SK-N-MC (cell line): ENCODE measurements at regions not wholly inside any gene's neighbourhood (a gene's known extent, or its start where the extent isn't known, plus 50 kb on each side); places are given as distances from the start of the nearest gene placed in this dataset.
A peak's percentile ranks its signal among the peaks of the same experiment; 100 is the strongest.

Experiments used
- DNase-seq: peaks from one replicate; pipeline ENCODE4 v3.0.0-alpha.2; 2011; ENCODE audit warnings: low read depth, low spot score
- H3K27ac ChIP-seq: fragments of 200-600 bp; sonication (generic); 2 replicates; pipeline ENCODE4 v1.5.1; 2016; ENCODE audit warnings: mixed run types
- H3K36me3 ChIP-seq: fragments of 200-600 bp; sonication (generic); 2 replicates; pipeline ENCODE4 v1.6.1; 2017; ENCODE audit warnings: antibody characterized with exemption, low read length, mixed read lengths; ENCODE audit not compliant: insufficient read depth
- H3K4me3 ChIP-seq: fragments of 200-600 bp; sonication (generic); 2 replicates; pipeline ENCODE4 v1.5.1; 2016
- H3K9ac ChIP-seq: fragments of 200-600 bp; sonication (generic); 2 replicates; pipeline ENCODE4 v1.8.0; 2017; ENCODE audit warnings: mixed run types, mixed read lengths; ENCODE audit not compliant: insufficient read length
- H3K9me3 ChIP-seq: fragments of 200-600 bp; sonication (generic); 2 replicates; pipeline ENCODE4 v1.6.1; 2017; ENCODE audit warnings: low read depth, mild to moderate bottlenecking, antibody characterized with exemption, low read length, moderate library complexity, mixed read lengths
- EZH2 ChIP-seq: fragments of 200-600 bp; sonication (generic); IDR thresholded peaks from one replicate; pipeline ENCODE4 v1.6.1; 2017; ENCODE audit warnings: antibody characterized with exemption
- FOXP2 ChIP-seq: optimal IDR thresholded peaks from 2 replicates; pipeline ENCODE3; 2011; ENCODE audit warnings: mild to moderate bottlenecking, moderate library complexity; ENCODE audit not compliant: insufficient read depth; ENCODE audit errors: extremely low read length, control extremely low read depth
- POLR2AphosphoS5 ChIP-seq: IDR thresholded peaks from 2 replicates; pipeline ENCODE4 v1.6.1; 2012; ENCODE audit warnings: mild to moderate bottlenecking, low read depth, low read length, borderline replicate concordance

DNA sequence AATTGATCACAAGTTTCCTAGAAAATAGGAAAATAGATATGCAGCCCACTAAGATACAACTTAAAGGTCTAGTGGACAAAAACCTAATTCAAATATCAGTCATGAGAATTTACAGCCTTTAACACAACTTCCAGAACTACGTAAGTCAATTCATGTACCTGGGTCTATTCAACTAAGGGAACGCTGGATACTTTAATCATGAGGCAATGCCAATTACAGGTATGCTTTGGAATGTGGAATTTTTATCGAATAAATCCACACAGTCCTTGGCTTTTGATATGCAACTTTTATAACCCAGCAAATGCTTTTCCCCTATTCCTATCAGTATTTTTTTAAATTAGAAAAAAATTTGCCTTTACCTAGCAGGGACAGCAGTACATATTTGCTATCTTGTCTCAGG lies 289.5 kb upstream of the FAT3 start:
- H3K9ac ChIP-seq, result no peak overlapping the region
- no peaks in the 10 kb centered on the region for H3K36me3 ChIP-seq
- DNase-seq, result no peak
- no peak overlapping the region for H3K4me3 ChIP-seq
- no peak overlapping the region for H3K27ac ChIP-seq
- no peaks in the 10 kb centered on the region for H3K9me3 ChIP-seq
- TF ChIP-seq EZH2 (no peak), FOXP2 (no peak), POLR2AphosphoS5 (no peak)

DNA sequence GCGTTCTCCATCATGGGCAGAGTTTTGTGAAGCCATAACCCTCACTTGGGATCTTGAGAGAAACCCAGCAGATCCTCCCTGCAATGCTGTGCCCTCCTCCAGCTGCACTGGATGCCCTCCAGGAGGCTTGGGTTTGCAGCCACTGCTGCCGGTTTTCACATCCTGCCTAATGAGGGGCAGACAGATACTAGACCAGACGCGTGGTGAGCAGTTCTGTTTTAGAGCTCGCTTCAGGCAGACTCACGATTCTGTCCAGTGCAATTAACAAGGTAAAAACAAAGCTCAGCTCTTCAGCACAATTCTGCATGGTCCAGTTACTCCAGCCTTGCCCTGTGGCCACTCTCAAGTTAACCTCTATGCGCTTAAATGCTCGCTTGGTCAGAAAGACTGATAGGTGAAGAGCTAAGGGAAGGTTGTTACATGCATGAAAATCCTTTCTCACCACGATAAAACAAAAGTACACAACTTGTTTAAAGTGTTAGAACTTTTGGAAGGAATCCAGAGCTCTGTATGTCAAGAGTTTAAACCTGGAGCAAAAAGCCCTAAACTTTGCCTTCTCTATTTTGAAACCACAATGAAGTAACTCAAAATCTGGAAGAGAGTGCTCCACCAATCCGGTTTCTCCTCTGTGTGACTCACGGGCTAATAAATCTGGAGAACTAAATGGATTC lies 292.3 kb upstream of the FAT3 start:
- DNase-seq, result no peak
- TF ChIP-seq EZH2 (no peak), POLR2AphosphoS5 (no peak), FOXP2 (no peak)
- peak overlapping the region; percentile 4 for H3K4me3 ChIP-seq

DNA sequence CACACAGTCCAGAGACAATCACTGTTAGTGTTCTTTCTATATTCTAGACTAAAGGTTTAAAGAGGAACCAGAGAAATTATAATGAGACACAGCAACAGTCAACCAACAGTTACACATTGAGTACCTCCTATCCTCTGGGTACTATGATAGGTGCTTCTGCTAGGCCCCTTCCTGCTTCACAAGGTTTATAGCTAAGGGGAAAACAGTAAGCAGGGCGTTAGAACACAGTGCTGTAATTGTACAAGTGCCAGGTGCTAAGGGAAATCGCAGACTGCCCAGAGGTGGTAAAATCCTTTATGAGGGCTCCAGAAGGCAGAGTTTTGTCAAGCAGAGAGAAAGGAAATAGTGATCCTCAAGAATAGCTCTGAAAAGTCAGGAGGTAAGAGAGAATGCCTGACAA lies 297.2 kb upstream of the FAT3 start:
- DNase-seq, result no peak
- Histone ChIP-seq H3K36me3 (no peaks in the 10 kb centered on the region), H3K27ac (no peak overlapping the region), H3K9me3 (no peaks in the 10 kb centered on the region), H3K4me3 (no peak overlapping the region), H3K9ac (no peak overlapping the region)
- TF ChIP-seq EZH2, result no peak
- no peak for TF ChIP-seq FOXP2

More for the DNA sequence above, 292.3 kb upstream of the FAT3 start:
- no peak overlapping the region for H3K27ac ChIP-seq
- H3K36me3 ChIP-seq, result no peaks in the 10 kb centered on the region
- H3K9me3 ChIP-seq, result no peaks in the 10 kb centered on the region
- no peak overlapping the region for H3K9ac ChIP-seq

DNA sequence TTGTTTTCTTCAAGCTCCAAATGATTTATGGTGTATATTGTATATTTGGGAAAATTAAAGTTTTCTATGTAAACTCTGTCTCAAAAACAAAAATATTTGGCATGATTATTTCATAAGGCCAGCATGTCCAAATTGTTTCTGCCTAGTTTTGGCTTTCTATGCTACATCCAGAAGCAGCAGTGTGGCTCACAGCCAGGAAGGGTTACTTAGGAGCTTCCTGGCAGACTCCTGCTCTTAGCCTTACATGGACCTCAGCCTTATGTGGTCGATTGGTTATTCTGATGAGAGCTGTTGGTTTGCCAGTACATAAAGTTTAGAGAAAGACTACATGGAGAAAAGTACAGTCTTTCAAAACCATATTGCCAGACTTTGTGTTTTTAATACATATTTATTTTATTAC lies 297.7 kb upstream of the FAT3 start:
- TF ChIP-seq POLR2AphosphoS5, result no peak
- TF ChIP-seq EZH2, result no peak
- no peak for TF ChIP-seq FOXP2
- DNase-seq, result no peak
- Histone ChIP-seq H3K9me3 (no peaks in the 10 kb centered on the region), H3K9ac (no peak overlapping the region), H3K36me3 (no peaks in the 10 kb centered on the region), H3K4me3 (no peak overlapping the region), H3K27ac (no peak overlapping the region)

DNA sequence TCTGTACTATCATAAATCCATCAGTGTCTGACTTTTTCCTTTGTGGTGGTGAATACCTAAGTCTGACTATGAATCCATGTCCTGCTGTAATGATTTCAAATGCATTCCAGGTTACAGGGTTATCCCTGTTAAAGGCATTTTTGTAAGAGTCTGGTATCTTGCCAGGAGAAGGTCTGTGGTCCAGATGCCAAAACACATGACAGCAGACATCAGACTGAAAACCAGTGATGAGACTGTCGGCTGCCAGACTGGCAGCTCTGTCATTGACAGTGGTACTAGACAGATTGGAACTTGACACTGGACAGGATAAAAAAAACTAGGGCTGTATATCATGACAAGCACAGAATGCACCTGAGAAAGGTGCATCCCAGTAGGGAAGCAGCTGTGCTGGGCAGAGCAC lies 301.8 kb upstream of the FAT3 start:
- Histone ChIP-seq H3K27ac (no peak overlapping the region), H3K9me3 (no peaks in the 10 kb centered on the region), H3K36me3 (no peaks in the 10 kb centered on the region), H3K9ac (no peak overlapping the region), H3K4me3 (no peak overlapping the region)
- DNase-seq, result no peak
- TF ChIP-seq POLR2AphosphoS5, result no peak
- no peak for TF ChIP-seq EZH2
- TF ChIP-seq FOXP2, result no peak

DNA sequence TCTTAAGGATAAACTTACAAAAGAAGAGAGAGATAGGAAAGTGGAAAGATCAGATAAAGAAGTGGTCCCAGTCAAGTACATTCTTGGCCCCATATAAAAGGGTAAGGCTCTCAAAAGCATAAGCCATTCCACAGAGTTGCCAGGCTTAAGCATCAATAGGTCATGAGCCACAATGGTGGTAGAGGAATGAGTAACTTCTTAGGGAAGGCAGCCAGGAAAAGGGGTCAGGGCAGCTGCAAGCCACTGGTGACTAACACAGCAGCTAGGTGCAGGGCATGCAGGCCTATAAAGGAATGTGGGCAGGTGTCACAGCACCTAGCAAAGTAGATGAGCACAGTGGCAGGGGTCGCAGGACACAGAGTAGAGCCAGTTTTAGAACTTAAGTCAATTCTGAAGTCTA lies 302.6 kb upstream of the FAT3 start:
- H3K36me3 ChIP-seq, result no peaks in the 10 kb centered on the region
- no peak for DNase-seq
- no peak overlapping the region for H3K27ac ChIP-seq
- no peak overlapping the region for H3K9ac ChIP-seq
- H3K9me3 ChIP-seq, result no peaks in the 10 kb centered on the region
- TF ChIP-seq FOXP2, result no peak
- TF ChIP-seq EZH2, result no peak
- no peak for TF ChIP-seq POLR2AphosphoS5
- H3K4me3 ChIP-seq, result no peak overlapping the region

DNA sequence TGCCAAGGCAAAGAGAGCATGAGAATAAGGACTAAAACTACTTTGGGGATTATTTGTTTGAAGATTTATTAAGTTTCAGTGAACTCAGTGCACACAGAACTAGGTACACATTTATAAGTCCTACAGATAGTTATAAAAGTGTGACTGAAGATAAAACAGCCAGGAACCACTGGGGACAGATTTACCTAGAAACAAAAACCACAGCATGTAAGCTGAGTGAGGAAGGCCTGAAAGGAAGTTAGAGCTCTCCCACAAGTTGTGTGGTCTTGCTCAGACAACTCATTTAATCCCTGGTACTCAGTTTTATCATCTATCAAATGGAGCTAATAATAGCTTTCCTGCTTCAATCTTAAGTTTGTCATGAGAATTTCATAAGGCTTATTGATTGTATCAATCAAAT lies 311.2 kb upstream of the FAT3 start:
- no peak for DNase-seq
- H3K4me3 ChIP-seq, result no peak overlapping the region
- TF ChIP-seq POLR2AphosphoS5, result no peak
- no peaks in the 10 kb centered on the region for H3K9me3 ChIP-seq
- H3K9ac ChIP-seq, result no peak overlapping the region
- no peak overlapping the region for H3K27ac ChIP-seq
- no peaks in the 10 kb centered on the region for H3K36me3 ChIP-seq

DNA sequence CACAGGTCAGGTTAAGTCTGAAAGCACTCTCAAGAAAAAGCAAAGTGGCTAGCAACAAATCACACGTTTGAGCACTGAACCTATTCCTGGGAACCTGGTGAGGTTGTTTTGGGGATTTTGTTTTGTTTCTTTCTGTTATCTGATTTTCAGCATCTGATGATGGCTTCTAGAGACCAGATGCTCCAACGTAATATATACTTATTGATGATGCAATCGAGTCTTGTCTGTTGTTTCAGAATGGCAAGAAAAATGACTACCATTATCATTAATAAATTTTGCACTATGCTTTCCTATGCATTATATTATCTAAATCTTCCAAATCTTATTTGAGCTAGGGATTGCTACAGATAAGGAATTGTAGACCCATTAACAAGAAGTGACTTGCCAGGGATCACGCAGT lies 312.3 kb upstream of the FAT3 start:
- no peak overlapping the region for H3K27ac ChIP-seq
- H3K36me3 ChIP-seq, result no peaks in the 10 kb centered on the region
- DNase-seq, result no peak
- no peak for TF ChIP-seq FOXP2
- no peak for TF ChIP-seq POLR2AphosphoS5
- TF ChIP-seq EZH2, result no peak
- H3K9me3 ChIP-seq, result no peaks in the 10 kb centered on the region
- H3K9ac ChIP-seq, result no peak overlapping the region
- no peak overlapping the region for H3K4me3 ChIP-seq

DNA sequence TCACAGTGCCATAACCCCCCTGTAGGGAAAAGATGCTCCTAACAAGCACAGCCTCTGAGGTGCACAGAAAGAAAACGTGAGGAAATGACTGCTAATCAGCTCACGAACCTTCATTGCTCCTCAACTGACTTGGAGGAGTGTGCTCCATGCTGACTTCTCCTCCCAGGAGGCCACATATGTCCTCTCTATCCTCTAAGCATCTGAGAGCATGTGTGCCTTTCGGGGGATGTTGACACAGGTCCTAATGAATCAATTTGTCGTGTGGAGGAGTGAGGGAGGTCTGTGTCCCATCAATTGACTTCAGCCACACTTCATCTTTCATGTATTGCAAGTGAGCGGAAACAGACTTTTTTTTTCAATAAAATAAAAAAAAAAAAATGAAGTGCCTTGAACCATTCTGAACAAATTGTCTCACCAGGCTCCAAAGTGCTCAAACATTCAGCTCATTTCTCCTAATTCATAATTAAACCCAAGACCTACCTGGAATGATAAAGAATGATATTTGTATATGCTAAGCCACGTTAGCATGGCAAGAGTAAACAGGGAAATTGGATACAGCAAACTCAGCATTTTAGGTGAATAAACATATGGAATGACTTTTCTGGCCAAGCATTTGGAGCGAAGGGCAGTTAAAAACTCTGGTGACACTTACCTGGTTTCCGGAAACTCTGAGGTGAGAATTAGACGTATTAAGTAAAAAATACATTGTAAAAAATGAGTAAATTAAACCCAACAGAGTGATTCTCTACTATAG lies 317.6 kb upstream of the FAT3 start:
- Histone ChIP-seq H3K4me3 (no peak overlapping the region), H3K9ac (no peak overlapping the region), H3K9me3 (no peaks in the 10 kb centered on the region), H3K27ac (no peak overlapping the region), H3K36me3 (no peaks in the 10 kb centered on the region)
- no peak for TF ChIP-seq POLR2AphosphoS5
- TF ChIP-seq FOXP2, result no peak
- no peak for TF ChIP-seq EZH2
- no peak for DNase-seq
